SU-DHL-6 (cell line): ENCODE measurements at regions not wholly inside any gene's neighbourhood (a gene's known extent, or its start where the extent isn't known, plus 50 kb on each side); places are given as distances from the start of the nearest gene placed in this dataset.

ENCODE experiments used
- H2AFZ ChIP-seq: fragments of 200-600 bp; sonication (generic); 2 replicates; pipeline ENCODE4 v1.6.1; 2014; ENCODE audit warnings: low read depth, mild to moderate bottlenecking, moderate library complexity, mixed read lengths, antibody characterized with exemption, low read length; ENCODE audit not compliant: severe bottlenecking
- H3F3A ChIP-seq: fragments of 200-600 bp; shearing (Covaris generic); 2 replicates; pipeline ENCODE4 v1.6.0; 2016; ENCODE audit warnings: antibody characterized with exemption, mild to moderate bottlenecking; ENCODE audit not compliant: insufficient read depth
- H3K27ac ChIP-seq: fragments of 200-600 bp; sonication (generic); 2 replicates; pipeline ENCODE4 v1.5.1; 2016; ENCODE audit warnings: low read depth, mild to moderate bottlenecking, low read length, moderate library complexity, mixed read lengths
- H3K27me3 ChIP-seq: fragments of 200-600 bp; sonication (generic), shearing (Covaris generic); 2 replicates; pipeline ENCODE4 v1.6.0; 2014; ENCODE audit warnings: mild to moderate bottlenecking, low read length
- H3K36me3 ChIP-seq: fragments of 200-600 bp; sonication (generic); 2 replicates; pipeline ENCODE4 v1.6.1; 2014; ENCODE audit warnings: mild to moderate bottlenecking, low read length, mixed read lengths
- H3K4me2 ChIP-seq: fragments of 300-600, 200-600 bp; shearing (Covaris generic), sonication (generic); 2 replicates; pipeline ENCODE4 v1.6.0; 2014; ENCODE audit warnings: low read length, low read depth, mild to moderate bottlenecking; ENCODE audit not compliant: poor library complexity, severe bottlenecking
- H3K4me3 ChIP-seq: fragments of 200-600 bp; sonication (generic); 2 replicates; pipeline ENCODE4 v1.5.1; 2014; ENCODE audit warnings: antibody characterized with exemption, low read length, mild to moderate bottlenecking, mixed read lengths; ENCODE audit not compliant: insufficient read depth, poor library complexity, severe bottlenecking
- H3K79me2 ChIP-seq: fragments of 200-600 bp; sonication (generic); 2 replicates; pipeline ENCODE4 v1.6.1; 2014; ENCODE audit warnings: mild to moderate bottlenecking, low read length, moderate library complexity; ENCODE audit not compliant: insufficient read depth
- H3K9ac ChIP-seq: fragments of 200-600 bp; sonication (generic); 2 replicates; pipeline ENCODE4 v1.7.0; 2014; ENCODE audit warnings: mild to moderate bottlenecking, low read length
- H3K9me2 ChIP-seq: fragments of 200-600 bp; sonication (generic); replicated peaks from 2 replicates; pipeline ENCODE4 v1.6.1; 2014; ENCODE audit warnings: low read length; ENCODE audit not compliant: insufficient read depth
- H3K9me3 ChIP-seq: fragments of 200-600 bp; sonication (generic); 2 replicates; pipeline ENCODE4 v1.6.1; 2014; ENCODE audit warnings: low read length, mixed read lengths; ENCODE audit not compliant: insufficient read depth
- H4K20me1 ChIP-seq: fragments of 200-600 bp; sonication (generic); 2 replicates; pipeline ENCODE4 v1.6.1; 2014; ENCODE audit warnings: low read depth, mild to moderate bottlenecking, antibody characterized with exemption, low read length, moderate library complexity, mixed read lengths
- CTCF ChIP-seq: fragments of 200-600 bp; sonication (generic); IDR thresholded peaks from one replicate; pipeline ENCODE4 v1.5.1; 2017; ENCODE audit warnings: antibody characterized with exemption, mild to moderate bottlenecking, low read length, moderate library complexity; ENCODE audit not compliant: insufficient read depth, poor library complexity, severe bottlenecking
- EZH2phosphoT487 ChIP-seq: fragments of 200-600 bp; sonication (generic), shearing (Covaris generic); conservative IDR thresholded peaks from 2 replicates; pipeline ENCODE4 v1.6.1; 2018; ENCODE audit warnings: mild to moderate bottlenecking, antibody characterized with exemption, low read length, moderate library complexity, mixed read lengths

GRCh38 chr5:138643040-138643791, 68.0 kb upstream of the HSPA9 start:
- no peak overlapping the region for H3K27ac ChIP-seq
- H3K4me3 ChIP-seq, result no peak overlapping the region
- no peaks in the 10 kb centered on the region for H3K9me2 ChIP-seq
- H3K4me2 ChIP-seq, result no peak overlapping the region
- H4K20me1 ChIP-seq, result no peaks in the 10 kb centered on the region
- no peaks in the 10 kb centered on the region for H3K9me3 ChIP-seq
- H3K36me3 ChIP-seq, result no peaks in the 10 kb centered on the region
- no peaks in the 10 kb centered on the region for H3K27me3 ChIP-seq
- H2AFZ ChIP-seq, result no peak overlapping the region
- no peak for TF ChIP-seq CTCF
- TF ChIP-seq EZH2phosphoT487, result no peak
- no peaks in the 10 kb centered on the region for H3K79me2 ChIP-seq
- H3F3A ChIP-seq, result no peaks in the 10 kb centered on the region
- no peak overlapping the region for H3K9ac ChIP-seq

GRCh38 chr5:138641547-138642298, 66.5 kb upstream of the HSPA9 start:
- Histone ChIP-seq H3K27ac (no peak overlapping the region), H4K20me1 (no peaks in the 10 kb centered on the region), H3K9me3 (no peaks in the 10 kb centered on the region), H2AFZ (no peak overlapping the region), H3K36me3 (no peaks in the 10 kb centered on the region), H3K9me2 (no peaks in the 10 kb centered on the region), H3K4me3 (no peak overlapping the region), H3F3A (no peaks in the 10 kb centered on the region), H3K79me2 (no peaks in the 10 kb centered on the region), H3K27me3 (no peaks in the 10 kb centered on the region), H3K9ac (no peak overlapping the region), H3K4me2 (no peak overlapping the region)
- peak; percentile 67 for TF ChIP-seq CTCF
- no peak for TF ChIP-seq EZH2phosphoT487

- no peaks in the 10 kb centered on the region for H3K9me2 ChIP-seq
- no peaks in the 10 kb centered on the region for H3K9me3 ChIP-seq
- no peak overlapping the region for H3K27ac ChIP-seq
- no peaks in the 10 kb centered on the region for H3K79me2 ChIP-seq
- H3K27me3 ChIP-seq, result no peaks in the 10 kb centered on the region
- H3K4me3 ChIP-seq, result no peak overlapping the region
- no peak overlapping the region for H3K9ac ChIP-seq
- no peaks in the 10 kb centered on the region for H4K20me1 ChIP-seq
- H2AFZ ChIP-seq, result no peak overlapping the region
- H3K36me3 ChIP-seq, result no peaks in the 10 kb centered on the region
- H3K4me2 ChIP-seq, result no peak overlapping the region
- H3F3A ChIP-seq, result no peaks in the 10 kb centered on the region
- TF ChIP-seq CTCF, result no peak
- no peak for TF ChIP-seq EZH2phosphoT487
These were observed 65.5 kb upstream of the HSPA9 start for GRCh38 chr5:138640646-138641254.
